ENCODE measurements at regions not wholly inside any gene's neighbourhood (a gene's known extent, or its start where the extent isn't known, plus 50 kb on each side); places are given as distances from the start of the nearest gene placed in this dataset.

DNA sequence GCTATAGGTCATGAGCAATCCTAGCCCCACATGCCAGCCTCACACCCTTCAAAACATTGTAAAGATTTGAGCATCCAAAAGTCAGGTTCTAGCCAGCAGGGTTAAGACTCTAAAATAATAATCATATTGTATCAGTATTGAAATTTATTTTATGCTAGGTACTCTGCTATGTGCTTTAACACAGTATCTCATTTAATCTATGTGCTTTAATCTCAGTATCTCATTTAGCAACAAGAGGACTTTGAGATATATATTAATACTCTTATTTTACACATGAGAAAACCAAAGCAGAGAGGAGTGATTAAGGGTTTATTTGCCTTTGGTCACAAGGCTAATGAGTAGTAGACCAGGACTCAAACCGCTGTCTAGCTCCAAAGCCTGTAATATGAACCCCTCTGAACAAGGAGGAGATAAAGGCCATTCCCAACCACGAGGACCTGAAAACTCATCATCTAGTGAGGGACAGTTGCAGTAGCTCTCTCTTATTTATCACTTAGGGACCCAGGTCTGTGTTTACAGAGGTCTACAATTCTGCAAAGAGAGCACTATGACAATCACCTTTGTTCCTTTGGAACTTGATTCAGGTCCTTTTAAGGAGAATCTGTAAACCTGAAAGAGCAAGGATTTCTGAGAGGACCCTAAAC, 116.5 kb upstream of the SERTAD2 start:
- Histone ChIP-seq H3K27ac (ENCODE audit: low read depth in 2 of 2, low read length in 1 of 2) (peak overlapping the region; percentile 47 to 62; a peak in 3 of 4 replicates), H3K27me3 (ENCODE audit: insufficient read depth) (no peaks in the 10 kb centered on the region), H3K79me2 (ENCODE audit: insufficient read depth) (no peaks in the 10 kb centered on the region), H2AFZ (ENCODE audit: low read depth) (peak overlapping the region; percentile 44; the same call in 1 of the 2 replicates), H3K4me1 (ENCODE audit: control insufficient read depth in 1 of 2, insufficient read depth in 2 of 2, low read depth in 1 of 2, low read length in 1 of 2) (peaks cover 4 to 22% of the 10 kb centered on the region in 2 experiments), H4K20me1 (ENCODE audit: insufficient read depth) (no peaks in the 10 kb centered on the region), H3K9ac (peak overlapping the region; percentile 16; the same call in 1 of the 2 replicates), H3K4me2 (peak overlapping the region; percentile 65), H3K4me3 (ENCODE audit: low read depth in 2 of 2, low read length in 1 of 2) (no peak overlapping the region), H3K9me3 (no peaks in the 10 kb centered on the region), H3K9me2 (no peaks in the 10 kb centered on the region), H3K36me3 (replicated peaks in 1 of 2; ENCODE audit: control insufficient read depth in 1 of 2, insufficient read depth in 2 of 2, low read length in 1 of 2) (no peaks in the 10 kb centered on the region), H3F3A (replicated peaks; ENCODE audit: insufficient read depth) (peaks cover 30% of the 10 kb centered on the region)
- no peak for TF ChIP-seq EP300 (IDR thresholded peaks at IDR 0.05; ENCODE audit: borderline replicate concordance in 1 of 2, low read depth in 1 of 2, low read length in 1 of 2)
- TF ChIP-seq, protein P1, sequence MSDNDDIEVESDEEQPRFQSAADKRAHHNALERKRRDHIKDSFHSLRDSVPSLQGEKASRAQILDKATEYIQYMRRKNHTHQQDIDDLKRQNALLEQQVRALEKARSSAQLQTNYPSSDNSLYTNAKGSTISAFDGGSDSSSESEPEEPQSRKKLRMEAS (IDR thresholded peaks at IDR 0.05; ENCODE audit: low read depth) = peak; percentile 13; the same call in 1 of the 2 replicates
- WGBS (ENCODE audit: low lambda C conversion rate) = 50% methylated on average over 2 of the region's 2 CpGs
- DNase-seq = no peak
- ChIA-PET CTCF (interaction anchor here (1.5 to 1.7 kb wide), 5 partner anchors 10 to 124 kb away, joined by 3 to 4 read pairs (median 3); partner anchors contain the start of gene SERTAD2), POLR2A (no interaction called here)

DNA sequence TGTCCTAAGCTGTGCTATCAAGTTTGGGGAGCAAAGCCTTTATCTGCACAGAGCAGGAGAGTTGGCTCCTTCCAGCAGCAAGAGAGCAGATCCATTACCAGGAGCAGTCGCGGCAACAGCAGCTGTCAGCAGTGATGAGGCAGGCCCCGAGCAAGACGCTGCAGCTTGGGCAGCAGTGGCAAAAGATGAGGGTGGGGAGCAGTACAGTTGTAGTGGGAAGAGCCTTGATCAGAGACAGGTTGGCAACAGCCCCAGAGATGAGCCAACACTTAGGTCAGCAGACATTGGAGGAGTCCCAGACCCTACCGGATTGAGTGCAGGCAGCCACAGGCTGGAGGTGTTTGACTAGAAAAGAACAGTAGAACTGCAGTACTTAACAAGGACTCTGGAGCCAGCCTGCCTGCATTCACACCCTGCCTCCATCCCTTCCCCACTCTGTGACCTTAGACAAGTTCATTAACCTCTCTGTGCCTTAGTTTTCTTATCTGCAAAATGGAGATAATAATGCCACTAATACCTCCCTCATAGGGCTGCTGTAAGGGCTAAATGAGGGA, 117.1 kb upstream of the SERTAD2 start:
- 42% methylated on average over 5 of the region's 5 CpGs for WGBS (ENCODE audit: low lambda C conversion rate)
- peaks cover 4 to 22% of the 10 kb centered on the region in 2 experiments for H3K4me1 ChIP-seq (ENCODE audit: control insufficient read depth in 1 of 2, insufficient read depth in 2 of 2, low read depth in 1 of 2, low read length in 1 of 2)
- CTCF ChIA-PET = interaction anchor here (1.5 to 1.6 kb wide), 3 partner anchors 116 to 125 kb away, joined by 3 read pairs; partner anchors contain the start of gene SERTAD2
- TF ChIP-seq, protein P2, sequence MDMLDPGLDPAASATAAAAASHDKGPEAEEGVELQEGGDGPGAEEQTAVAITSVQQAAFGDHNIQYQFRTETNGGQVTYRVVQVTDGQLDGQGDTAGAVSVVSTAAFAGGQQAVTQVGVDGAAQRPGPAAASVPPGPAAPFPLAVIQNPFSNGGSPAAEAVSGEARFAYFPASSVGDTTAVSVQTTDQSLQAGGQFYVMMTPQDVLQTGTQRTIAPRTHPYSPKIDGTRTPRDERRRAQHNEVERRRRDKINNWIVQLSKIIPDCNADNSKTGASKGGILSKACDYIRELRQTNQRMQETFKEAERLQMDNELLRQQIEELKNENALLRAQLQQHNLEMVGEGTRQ (IDR thresholded peaks at IDR 0.05; ENCODE audit: borderline replicate concordance, low read depth, low read length) = no peak
- no peak for TF ChIP-seq CHD2 (IDR thresholded peaks at IDR 0.05; ENCODE audit: low read length, partially characterized antibody)
- TF ChIP-seq, protein P3, sequence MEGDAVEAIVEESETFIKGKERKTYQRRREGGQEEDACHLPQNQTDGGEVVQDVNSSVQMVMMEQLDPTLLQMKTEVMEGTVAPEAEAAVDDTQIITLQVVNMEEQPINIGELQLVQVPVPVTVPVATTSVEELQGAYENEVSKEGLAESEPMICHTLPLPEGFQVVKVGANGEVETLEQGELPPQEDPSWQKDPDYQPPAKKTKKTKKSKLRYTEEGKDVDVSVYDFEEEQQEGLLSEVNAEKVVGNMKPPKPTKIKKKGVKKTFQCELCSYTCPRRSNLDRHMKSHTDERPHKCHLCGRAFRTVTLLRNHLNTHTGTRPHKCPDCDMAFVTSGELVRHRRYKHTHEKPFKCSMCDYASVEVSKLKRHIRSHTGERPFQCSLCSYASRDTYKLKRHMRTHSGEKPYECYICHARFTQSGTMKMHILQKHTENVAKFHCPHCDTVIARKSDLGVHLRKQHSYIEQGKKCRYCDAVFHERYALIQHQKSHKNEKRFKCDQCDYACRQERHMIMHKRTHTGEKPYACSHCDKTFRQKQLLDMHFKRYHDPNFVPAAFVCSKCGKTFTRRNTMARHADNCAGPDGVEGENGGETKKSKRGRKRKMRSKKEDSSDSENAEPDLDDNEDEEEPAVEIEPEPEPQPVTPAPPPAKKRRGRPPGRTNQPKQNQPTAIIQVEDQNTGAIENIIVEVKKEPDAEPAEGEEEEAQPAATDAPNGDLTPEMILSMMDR (IDR thresholded peaks at IDR 0.05) = no peak
- no peak for TF ChIP-seq FOXJ3 (CRISPR knock-in tag; IDR thresholded peaks at IDR 0.05)
- peak; percentile 64; the same call in 1 of the 2 replicates for TF ChIP-seq POLR2AphosphoS5 (IDR thresholded peaks at IDR 0.05; ENCODE audit: low read depth, low read length)
- no peak for TF ChIP-seq RFX5 (IDR thresholded peaks at IDR 0.05; ENCODE audit: low read length)
- TF ChIP-seq, protein P4, sequence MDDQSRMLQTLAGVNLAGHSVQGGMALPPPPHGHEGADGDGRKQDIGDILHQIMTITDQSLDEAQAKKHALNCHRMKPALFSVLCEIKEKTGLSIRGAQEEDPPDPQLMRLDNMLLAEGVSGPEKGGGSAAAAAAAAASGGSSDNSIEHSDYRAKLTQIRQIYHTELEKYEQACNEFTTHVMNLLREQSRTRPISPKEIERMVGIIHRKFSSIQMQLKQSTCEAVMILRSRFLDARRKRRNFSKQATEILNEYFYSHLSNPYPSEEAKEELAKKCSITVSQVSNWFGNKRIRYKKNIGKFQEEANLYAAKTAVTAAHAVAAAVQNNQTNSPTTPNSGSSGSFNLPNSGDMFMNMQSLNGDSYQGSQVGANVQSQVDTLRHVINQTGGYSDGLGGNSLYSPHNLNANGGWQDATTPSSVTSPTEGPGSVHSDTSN (IDR thresholded peaks at IDR 0.05) = peak; percentile 85
- TF ChIP-seq, protein P5, sequence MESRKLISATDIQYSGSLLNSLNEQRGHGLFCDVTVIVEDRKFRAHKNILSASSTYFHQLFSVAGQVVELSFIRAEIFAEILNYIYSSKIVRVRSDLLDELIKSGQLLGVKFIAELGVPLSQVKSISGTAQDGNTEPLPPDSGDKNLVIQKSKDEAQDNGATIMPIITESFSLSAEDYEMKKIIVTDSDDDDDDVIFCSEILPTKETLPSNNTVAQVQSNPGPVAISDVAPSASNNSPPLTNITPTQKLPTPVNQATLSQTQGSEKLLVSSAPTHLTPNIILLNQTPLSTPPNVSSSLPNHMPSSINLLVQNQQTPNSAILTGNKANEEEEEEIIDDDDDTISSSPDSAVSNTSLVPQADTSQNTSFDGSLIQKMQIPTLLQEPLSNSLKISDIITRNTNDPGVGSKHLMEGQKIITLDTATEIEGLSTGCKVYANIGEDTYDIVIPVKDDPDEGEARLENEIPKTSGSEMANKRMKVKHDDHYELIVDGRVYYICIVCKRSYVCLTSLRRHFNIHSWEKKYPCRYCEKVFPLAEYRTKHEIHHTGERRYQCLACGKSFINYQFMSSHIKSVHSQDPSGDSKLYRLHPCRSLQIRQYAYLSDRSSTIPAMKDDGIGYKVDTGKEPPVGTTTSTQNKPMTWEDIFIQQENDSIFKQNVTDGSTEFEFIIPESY (IDR thresholded peaks at IDR 0.05; ENCODE audit: borderline replicate concordance, low read depth) = peak; percentile 46; the same call in 1 of the 2 replicates
- TF ChIP-seq TCF12 (IDR thresholded peaks at IDR 0.05) = peak; percentile 90
- peak in 1 of 2 experiments; percentile 79; a peak in 1 of 4 replicates for TF ChIP-seq EP300 (IDR thresholded peaks at IDR 0.05; ENCODE audit: borderline replicate concordance in 1 of 2, low read depth in 1 of 2, low read length in 1 of 2)
- TF ChIP-seq, protein P6, sequence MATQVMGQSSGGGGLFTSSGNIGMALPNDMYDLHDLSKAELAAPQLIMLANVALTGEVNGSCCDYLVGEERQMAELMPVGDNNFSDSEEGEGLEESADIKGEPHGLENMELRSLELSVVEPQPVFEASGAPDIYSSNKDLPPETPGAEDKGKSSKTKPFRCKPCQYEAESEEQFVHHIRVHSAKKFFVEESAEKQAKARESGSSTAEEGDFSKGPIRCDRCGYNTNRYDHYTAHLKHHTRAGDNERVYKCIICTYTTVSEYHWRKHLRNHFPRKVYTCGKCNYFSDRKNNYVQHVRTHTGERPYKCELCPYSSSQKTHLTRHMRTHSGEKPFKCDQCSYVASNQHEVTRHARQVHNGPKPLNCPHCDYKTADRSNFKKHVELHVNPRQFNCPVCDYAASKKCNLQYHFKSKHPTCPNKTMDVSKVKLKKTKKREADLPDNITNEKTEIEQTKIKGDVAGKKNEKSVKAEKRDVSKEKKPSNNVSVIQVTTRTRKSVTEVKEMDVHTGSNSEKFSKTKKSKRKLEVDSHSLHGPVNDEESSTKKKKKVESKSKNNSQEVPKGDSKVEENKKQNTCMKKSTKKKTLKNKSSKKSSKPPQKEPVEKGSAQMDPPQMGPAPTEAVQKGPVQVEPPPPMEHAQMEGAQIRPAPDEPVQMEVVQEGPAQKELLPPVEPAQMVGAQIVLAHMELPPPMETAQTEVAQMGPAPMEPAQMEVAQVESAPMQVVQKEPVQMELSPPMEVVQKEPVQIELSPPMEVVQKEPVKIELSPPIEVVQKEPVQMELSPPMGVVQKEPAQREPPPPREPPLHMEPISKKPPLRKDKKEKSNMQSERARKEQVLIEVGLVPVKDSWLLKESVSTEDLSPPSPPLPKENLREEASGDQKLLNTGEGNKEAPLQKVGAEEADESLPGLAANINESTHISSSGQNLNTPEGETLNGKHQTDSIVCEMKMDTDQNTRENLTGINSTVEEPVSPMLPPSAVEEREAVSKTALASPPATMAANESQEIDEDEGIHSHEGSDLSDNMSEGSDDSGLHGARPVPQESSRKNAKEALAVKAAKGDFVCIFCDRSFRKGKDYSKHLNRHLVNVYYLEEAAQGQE (IDR thresholded peaks at IDR 0.05; ENCODE audit: low read depth, low read length) = no peak
- 0 out of 2 replicates have a peak, but pooled peaks have one; percentile 18 for TF ChIP-seq YY1 (IDR thresholded peaks at IDR 0.05; ENCODE audit: low read depth)
- no peak for TF ChIP-seq EZH2phosphoT487 (IDR thresholded peaks at IDR 0.05; ENCODE audit: borderline replicate concordance, low read depth)

More for the DNA sequence above, 117.1 kb upstream of the SERTAD2 start:
- no peaks in the 10 kb centered on the region for H3K27me3 ChIP-seq (ENCODE audit: insufficient read depth)
- H4K20me1 ChIP-seq (ENCODE audit: insufficient read depth) = no peaks in the 10 kb centered on the region
- H3K9ac ChIP-seq = peak overlapping the region; percentile 16; the same call in 1 of the 2 replicates
- no peaks in the 10 kb centered on the region for H3K9me3 ChIP-seq
- H3K4me2 ChIP-seq = peak overlapping the region; percentile 65
- no peaks in the 10 kb centered on the region for H3K9me2 ChIP-seq
- no peaks in the 10 kb centered on the region for H3K36me3 ChIP-seq (replicated peaks in 1 of 2; ENCODE audit: control insufficient read depth in 1 of 2, insufficient read depth in 2 of 2, low read length in 1 of 2)
- peaks cover 29% of the 10 kb centered on the region for H3F3A ChIP-seq (replicated peaks; ENCODE audit: insufficient read depth)
- no peak overlapping the region for H3K4me3 ChIP-seq (ENCODE audit: low read depth in 2 of 2, low read length in 1 of 2)
- POLR2A ChIA-PET = no interaction called here
- H3K27ac ChIP-seq (ENCODE audit: low read depth in 2 of 2, low read length in 1 of 2) = peak overlapping the region; percentile 47 to 62; a peak in 3 of 4 replicates
- DNase-seq = no peak
- H2AFZ ChIP-seq (ENCODE audit: low read depth) = peak overlapping the region; percentile 44; the same call in 1 of the 2 replicates
- H3K79me2 ChIP-seq (ENCODE audit: insufficient read depth) = no peaks in the 10 kb centered on the region
